Vagina (tissue), 2 donors: ENCODE measurements at regions not wholly inside any gene's neighbourhood (a gene's known extent, or its start where the extent isn't known, plus 50 kb on each side); places are given as distances from the start of the nearest gene placed in this dataset.

Experiments used
- DNase-seq, 2 donors: peaks; one replicate each; pipeline ENCODE4 v3.0.0-alpha.2; 2017; ENCODE audit errors: extremely low spot score in 2 of 2
- H3K27ac ChIP-seq: fragments of 200-600 bp; sonication (generic); one replicate; pipeline ENCODE4 v1.5.1; 2019
- H3K27me3 ChIP-seq: fragments of 200-600 bp; sonication (generic); one replicate; pipeline ENCODE4 v1.5.1; 2019
- H3K36me3 ChIP-seq, 2 donors: fragments of 200-600 bp; sonication (generic); one replicate each; pipeline ENCODE4 v1.5.1; 2017 to 2019
- H3K4me1 ChIP-seq: fragments of 200-600 bp; sonication (generic); one replicate; pipeline ENCODE4 v1.5.1; 2019
- H3K4me3 ChIP-seq, 2 donors: fragments of 200-600 bp; sonication (generic); 1 replicate in 1 of 2; 2 replicates in 1 of 2; pipeline ENCODE4 v1.5.1; 2016 to 2019
- H3K9me3 ChIP-seq: fragments of 200-600 bp; sonication (generic); one replicate; pipeline ENCODE4 v1.5.1; 2019
- POLR2A ChIP-seq, 2 donors: fragments of 450-650 bp; IDR thresholded peaks; one replicate each; pipeline ENCODE4 v1.6.1; 2017; ENCODE audit warnings: antibody characterized with exemption in 2 of 2, mild to moderate bottlenecking in 2 of 2, moderate library complexity in 2 of 2
- POLR2AphosphoS5 ChIP-seq, 2 donors: sonication (generic); formaldehyde crosslinking; IDR thresholded peaks; one replicate each; pipeline ENCODE4 v1.9.0; 2017; ENCODE audit warnings: antibody characterized with exemption in 2 of 2, mild to moderate bottlenecking in 2 of 2, low read depth in 1 of 2; ENCODE audit not compliant: insufficient read depth in 1 of 2
- intact Hi-C: fragments of 100-400 bp; cut with DNase I; formaldehyde crosslinking; loops from one replicate; pipeline ENCODE4 v1.15.1; 2023
- TF ChIP-seq, protein P1 (sequence below), 3 experiments: fragments of 450-650 bp in 2 of 3; fragments of 200-600 bp in 1 of 3; sonication (generic) in 1 of 3; IDR thresholded peaks; one replicate each; pipeline ENCODE4 v1.5.1; 2017 to 2019; ENCODE audit warnings: antibody characterized with exemption in 3 of 3, mild to moderate bottlenecking in 2 of 3, moderate library complexity in 2 of 3

DNA sequence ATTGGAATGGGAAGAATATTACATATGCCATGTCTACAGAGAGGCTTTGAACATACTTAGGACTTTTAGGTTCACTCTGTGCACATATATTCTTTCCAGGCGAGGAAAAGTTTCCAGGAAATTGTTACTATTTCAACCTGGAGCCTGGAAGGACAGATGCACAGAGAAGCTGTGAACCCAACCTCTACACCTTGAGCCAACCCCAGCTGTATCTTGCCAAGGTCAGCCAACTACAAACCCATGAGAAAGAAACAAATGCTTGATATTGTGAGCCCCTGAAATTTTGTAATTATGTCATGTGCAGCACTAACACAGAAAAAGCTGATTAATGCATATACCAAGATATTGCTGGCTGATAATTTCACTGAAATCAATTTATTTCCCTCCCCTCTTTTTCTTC lies 404.9 kb downstream of the GLRX3 start:
- Histone ChIP-seq H3K27ac (no peak overlapping the region), H3K36me3 (no peaks in the 10 kb centered on the region), H3K9me3 (no peaks in the 10 kb centered on the region), H3K4me3 (no peak overlapping the region), H3K27me3 (no peaks in the 10 kb centered on the region), H3K4me1 (no peaks in the 10 kb centered on the region)
- DNase-seq = no peak
- TF ChIP-seq POLR2AphosphoS5 (IDR thresholded peaks at IDR 0.05; ENCODE audit: insufficient read depth in 1 of 2, low read depth in 1 of 2) (no peak), POLR2A (IDR thresholded peaks at IDR 0.05) (no peak)
- TF ChIP-seq, protein P1, sequence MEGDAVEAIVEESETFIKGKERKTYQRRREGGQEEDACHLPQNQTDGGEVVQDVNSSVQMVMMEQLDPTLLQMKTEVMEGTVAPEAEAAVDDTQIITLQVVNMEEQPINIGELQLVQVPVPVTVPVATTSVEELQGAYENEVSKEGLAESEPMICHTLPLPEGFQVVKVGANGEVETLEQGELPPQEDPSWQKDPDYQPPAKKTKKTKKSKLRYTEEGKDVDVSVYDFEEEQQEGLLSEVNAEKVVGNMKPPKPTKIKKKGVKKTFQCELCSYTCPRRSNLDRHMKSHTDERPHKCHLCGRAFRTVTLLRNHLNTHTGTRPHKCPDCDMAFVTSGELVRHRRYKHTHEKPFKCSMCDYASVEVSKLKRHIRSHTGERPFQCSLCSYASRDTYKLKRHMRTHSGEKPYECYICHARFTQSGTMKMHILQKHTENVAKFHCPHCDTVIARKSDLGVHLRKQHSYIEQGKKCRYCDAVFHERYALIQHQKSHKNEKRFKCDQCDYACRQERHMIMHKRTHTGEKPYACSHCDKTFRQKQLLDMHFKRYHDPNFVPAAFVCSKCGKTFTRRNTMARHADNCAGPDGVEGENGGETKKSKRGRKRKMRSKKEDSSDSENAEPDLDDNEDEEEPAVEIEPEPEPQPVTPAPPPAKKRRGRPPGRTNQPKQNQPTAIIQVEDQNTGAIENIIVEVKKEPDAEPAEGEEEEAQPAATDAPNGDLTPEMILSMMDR (IDR thresholded peaks at IDR 0.05) = no peak
- intact Hi-C loops = no loop called here

DNA sequence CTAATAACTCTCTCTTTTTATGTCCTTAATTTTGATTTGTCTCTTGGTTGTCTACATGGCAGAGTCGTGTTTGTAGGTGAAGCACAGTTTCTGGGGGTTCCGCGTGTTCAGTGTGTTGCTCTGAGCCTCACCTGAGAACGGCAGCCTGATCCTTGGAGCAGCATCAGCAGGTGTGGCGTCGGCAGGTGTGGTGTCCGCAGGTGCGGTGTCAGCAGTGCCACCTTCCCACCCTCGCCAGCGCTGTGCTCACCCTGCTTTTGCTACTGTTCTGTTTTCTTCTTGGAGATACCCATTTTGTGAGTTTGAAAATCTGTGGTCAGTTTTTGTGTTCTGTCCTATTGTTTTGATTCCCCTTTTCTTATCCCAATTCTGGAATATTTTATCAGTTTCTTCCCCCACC lies 406.6 kb downstream of the GLRX3 start:
- H3K4me1 ChIP-seq = no peaks in the 10 kb centered on the region
- DNase-seq = no peak
- H3K4me3 ChIP-seq = no peak overlapping the region
- TF ChIP-seq POLR2AphosphoS5 (IDR thresholded peaks at IDR 0.05; ENCODE audit: insufficient read depth in 1 of 2, low read depth in 1 of 2) (no peak), POLR2A (IDR thresholded peaks at IDR 0.05) (no peak)
- TF ChIP-seq, protein P1 (IDR thresholded peaks at IDR 0.05) = no peak
- no peaks in the 10 kb centered on the region for H3K9me3 ChIP-seq
- no peaks in the 10 kb centered on the region for H3K36me3 ChIP-seq
- H3K27ac ChIP-seq = no peak overlapping the region
- no peaks in the 10 kb centered on the region for H3K27me3 ChIP-seq
- intact Hi-C loops = no loop called here

DNA sequence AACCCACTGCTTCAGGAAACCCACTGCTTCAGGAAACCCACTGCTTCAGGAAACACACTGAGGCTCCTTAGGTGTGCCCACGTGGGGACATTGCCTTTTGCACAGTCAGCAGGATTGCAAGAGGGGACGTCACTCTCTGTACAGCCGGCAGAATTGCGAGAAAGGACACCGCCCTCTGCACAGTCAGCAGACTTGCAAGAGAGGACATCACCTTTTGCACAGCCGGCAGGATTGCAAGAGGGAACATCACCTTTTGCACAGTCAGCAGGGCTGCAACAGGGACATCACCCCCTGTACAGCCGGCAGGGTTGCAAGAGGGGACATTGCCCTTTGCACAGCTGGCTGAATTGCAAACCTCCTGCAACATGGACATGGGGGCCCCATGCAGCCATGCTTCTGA lies 407.6 kb downstream of the GLRX3 start:
- no peaks in the 10 kb centered on the region for H3K36me3 ChIP-seq
- TF ChIP-seq POLR2A (IDR thresholded peaks at IDR 0.05) (no peak), POLR2AphosphoS5 (IDR thresholded peaks at IDR 0.05; ENCODE audit: insufficient read depth in 1 of 2, low read depth in 1 of 2) (no peak)
- TF ChIP-seq, protein P1 (IDR thresholded peaks at IDR 0.05) = no peak
- DNase-seq = no peak

DNA sequence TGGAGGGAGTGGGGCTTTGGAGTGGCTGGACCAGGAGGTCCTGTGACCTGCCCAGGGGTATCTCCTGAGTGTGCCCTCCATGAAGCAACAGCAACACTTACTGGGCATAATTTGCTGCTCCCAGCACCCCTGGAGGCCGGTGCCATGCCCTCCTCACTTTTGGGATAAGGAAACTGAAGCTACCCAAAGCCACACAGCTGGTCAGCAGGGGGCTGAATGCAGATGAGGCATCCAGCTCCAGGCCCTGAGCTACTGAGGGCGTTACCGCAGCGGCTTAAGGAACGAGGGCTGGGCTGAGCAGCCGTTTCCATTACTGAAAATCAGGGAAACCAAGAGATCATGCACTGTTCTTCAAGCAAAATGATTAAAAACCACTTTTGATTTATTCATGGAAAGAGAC lies 408.9 kb downstream of the GLRX3 start:
- no peak overlapping the region for H3K27ac ChIP-seq
- no peaks in the 10 kb centered on the region for H3K4me1 ChIP-seq
- H3K27me3 ChIP-seq = no peaks in the 10 kb centered on the region
- TF ChIP-seq POLR2A (IDR thresholded peaks at IDR 0.05) (no peak), POLR2AphosphoS5 (IDR thresholded peaks at IDR 0.05; ENCODE audit: insufficient read depth in 1 of 2, low read depth in 1 of 2) (no peak)
- TF ChIP-seq, protein P1 (IDR thresholded peaks at IDR 0.05) = no peak
- H3K36me3 ChIP-seq = no peaks in the 10 kb centered on the region
- DNase-seq = no peak
- no peak overlapping the region for H3K4me3 ChIP-seq
- intact Hi-C loops = no loop called here
- H3K9me3 ChIP-seq = no peaks in the 10 kb centered on the region

More for the DNA sequence above, 407.6 kb downstream of the GLRX3 start:
- Histone ChIP-seq H3K4me3 (no peak overlapping the region), H3K27ac (no peak overlapping the region), H3K27me3 (no peaks in the 10 kb centered on the region), H3K4me1 (no peaks in the 10 kb centered on the region), H3K9me3 (no peaks in the 10 kb centered on the region)
- intact Hi-C loops = no loop called here

DNA sequence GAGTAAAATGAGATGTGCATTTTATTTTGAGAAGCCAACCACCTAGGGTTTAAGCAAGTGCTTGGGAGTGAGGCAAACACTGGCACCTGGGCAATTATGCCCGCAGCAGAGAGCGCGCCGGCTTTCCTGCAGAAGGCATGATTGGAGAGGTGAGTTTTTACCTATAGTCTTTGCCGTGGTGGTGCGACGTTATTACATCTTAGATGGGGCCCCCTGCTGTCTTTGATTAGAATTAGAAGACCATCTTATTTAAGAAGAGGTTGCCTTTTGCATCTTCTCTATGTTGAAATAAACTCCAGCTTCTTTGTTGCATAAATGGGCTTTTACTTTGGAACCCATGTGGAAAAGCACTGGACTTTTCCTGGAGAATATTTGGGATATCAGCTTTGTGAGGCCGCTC lies 409.5 kb downstream of the GLRX3 start:
- no peak overlapping the region for H3K4me3 ChIP-seq
- H3K27ac ChIP-seq = no peak overlapping the region
- no peak for DNase-seq
- no peak for TF ChIP-seq POLR2AphosphoS5 (IDR thresholded peaks at IDR 0.05; ENCODE audit: insufficient read depth in 1 of 2, low read depth in 1 of 2)
- no peak for TF ChIP-seq POLR2A (IDR thresholded peaks at IDR 0.05)
- no peaks in the 10 kb centered on the region for H3K4me1 ChIP-seq
- H3K9me3 ChIP-seq = no peaks in the 10 kb centered on the region
- no peaks in the 10 kb centered on the region for H3K36me3 ChIP-seq
- intact Hi-C loops = no loop called here
- H3K27me3 ChIP-seq = no peaks in the 10 kb centered on the region

DNA sequence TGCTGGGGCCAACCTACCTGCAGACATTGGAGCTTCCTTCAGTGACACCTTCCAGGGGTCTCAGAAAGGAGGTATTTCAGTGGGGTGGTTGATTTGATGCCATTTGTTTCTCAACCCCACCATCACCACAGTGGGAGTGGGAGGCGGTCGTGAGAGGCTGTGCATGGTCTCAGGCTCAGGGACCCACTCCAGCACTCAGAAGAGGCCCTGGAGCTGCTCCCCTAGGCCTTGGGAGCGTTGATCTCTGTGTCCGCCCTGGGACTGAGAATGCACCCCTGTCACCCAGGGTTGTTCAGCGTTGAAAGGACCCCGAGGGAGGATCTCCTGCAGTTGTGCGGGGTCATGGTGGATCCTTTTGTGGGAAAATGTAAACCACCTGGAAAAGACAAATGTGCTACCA lies 410.6 kb downstream of the GLRX3 start:
- Histone ChIP-seq H3K9me3 (no peaks in the 10 kb centered on the region), H3K27me3 (no peaks in the 10 kb centered on the region), H3K27ac (no peak overlapping the region), H3K4me1 (no peaks in the 10 kb centered on the region), H3K4me3 (no peak overlapping the region), H3K36me3 (no peaks in the 10 kb centered on the region)
- TF ChIP-seq POLR2A (IDR thresholded peaks at IDR 0.05) (no peak), POLR2AphosphoS5 (IDR thresholded peaks at IDR 0.05; ENCODE audit: insufficient read depth in 1 of 2, low read depth in 1 of 2) (no peak)
- TF ChIP-seq, protein P1 (IDR thresholded peaks at IDR 0.05) = no peak
- intact Hi-C loops = no loop called here
- DNase-seq = no peak
